ENCODE measurements at regions not wholly inside any gene's neighbourhood (a gene's known extent, or its start where the extent isn't known, plus 50 kb on each side); places are given as distances from the start of the nearest gene placed in this dataset.

DNA sequence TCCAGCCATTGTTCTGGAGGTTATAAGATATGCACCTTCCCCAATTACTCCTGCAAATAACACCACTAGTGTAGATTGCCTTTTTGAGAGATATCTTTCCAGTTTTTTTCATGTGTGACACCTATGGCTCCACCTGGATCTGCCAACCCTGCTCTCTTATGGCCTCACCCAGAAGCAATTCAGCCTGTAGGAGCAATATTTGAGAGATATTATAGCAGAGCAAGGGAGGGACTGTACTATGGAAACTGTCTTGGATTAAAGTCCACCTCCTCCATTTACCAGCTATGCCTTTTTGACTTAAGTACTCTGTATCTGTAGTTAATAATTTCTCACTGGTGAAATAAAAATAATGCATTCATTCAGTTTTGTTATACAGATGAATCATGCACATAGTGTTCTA, 803.5 kb downstream of the NLGN4X start:
- dilution Hi-C loops (cut with MboI; ENCODE audit: extremely low pct_ligation_motif_present, low sequenced_read_pairs): no loop called here
- H3K27me3 ChIP-seq (ENCODE audit: control insufficient read depth, extremely low read depth, insufficient read depth, low read length): no peaks in the 10 kb centered on the region
- no peaks in the 10 kb centered on the region for H3K36me3 ChIP-seq (ENCODE audit: control insufficient read depth in 2 of 2, extremely low read depth in 1 of 2, insufficient read depth in 2 of 2, low read length in 2 of 2)
- FAIRE-seq (no peak), DNase-seq (ENCODE audit: low read depth, low spot score) (no peak)
- TF ChIP-seq, protein P1, sequence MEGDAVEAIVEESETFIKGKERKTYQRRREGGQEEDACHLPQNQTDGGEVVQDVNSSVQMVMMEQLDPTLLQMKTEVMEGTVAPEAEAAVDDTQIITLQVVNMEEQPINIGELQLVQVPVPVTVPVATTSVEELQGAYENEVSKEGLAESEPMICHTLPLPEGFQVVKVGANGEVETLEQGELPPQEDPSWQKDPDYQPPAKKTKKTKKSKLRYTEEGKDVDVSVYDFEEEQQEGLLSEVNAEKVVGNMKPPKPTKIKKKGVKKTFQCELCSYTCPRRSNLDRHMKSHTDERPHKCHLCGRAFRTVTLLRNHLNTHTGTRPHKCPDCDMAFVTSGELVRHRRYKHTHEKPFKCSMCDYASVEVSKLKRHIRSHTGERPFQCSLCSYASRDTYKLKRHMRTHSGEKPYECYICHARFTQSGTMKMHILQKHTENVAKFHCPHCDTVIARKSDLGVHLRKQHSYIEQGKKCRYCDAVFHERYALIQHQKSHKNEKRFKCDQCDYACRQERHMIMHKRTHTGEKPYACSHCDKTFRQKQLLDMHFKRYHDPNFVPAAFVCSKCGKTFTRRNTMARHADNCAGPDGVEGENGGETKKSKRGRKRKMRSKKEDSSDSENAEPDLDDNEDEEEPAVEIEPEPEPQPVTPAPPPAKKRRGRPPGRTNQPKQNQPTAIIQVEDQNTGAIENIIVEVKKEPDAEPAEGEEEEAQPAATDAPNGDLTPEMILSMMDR (optimal IDR thresholded peaks at IDR 0.05 in 1 of 3, IDR thresholded peaks at IDR 0.05 in 1 of 3, conservative IDR thresholded peaks at IDR 0.05 in 1 of 3; ENCODE audit: extremely low read depth in 1 of 3, insufficient read depth in 2 of 3, low read length in 3 of 3): no peak
- no peak for TF ChIP-seq EZH2 (IDR thresholded peaks at IDR 0.05; ENCODE audit: low read length)
- no peak overlapping the region for H2AFZ ChIP-seq (ENCODE audit: control insufficient read depth, low read length)
- no peaks in the 10 kb centered on the region for H4K20me1 ChIP-seq (ENCODE audit: control insufficient read depth, extremely low read depth, insufficient read depth, low read length)
- no peaks in the 10 kb centered on the region for H3K4me1 ChIP-seq (ENCODE audit: control insufficient read depth, extremely low read depth, insufficient read depth, low read length)
- no peak overlapping the region for H3K9ac ChIP-seq (ENCODE audit: control insufficient read depth, extremely low read depth, insufficient read depth, low read length)
- no peak overlapping the region for H3K27ac ChIP-seq (ENCODE audit: control insufficient read depth, insufficient read depth, low read length)
- H3K4me3 ChIP-seq (ENCODE audit: control insufficient read depth in 2 of 3, extremely low read depth in 1 of 3, insufficient read depth in 2 of 3, low read depth in 1 of 3, low read length in 3 of 3): no peak overlapping the region
- H3K4me2 ChIP-seq (ENCODE audit: control insufficient read depth, extremely low read depth, insufficient read depth, low read depth, low read length): no peak overlapping the region
- H3K79me2 ChIP-seq (ENCODE audit: control insufficient read depth, insufficient read depth, low read length): no peaks in the 10 kb centered on the region
- H3K9me3 ChIP-seq (ENCODE audit: control insufficient read depth, low read depth, low read length): peaks cover 4% of the 10 kb centered on the region
- no peaks in the 10 kb centered on the region for H3K9me1 ChIP-seq (ENCODE audit: control insufficient read depth, extremely low read depth, insufficient read depth, low read length)

DNA sequence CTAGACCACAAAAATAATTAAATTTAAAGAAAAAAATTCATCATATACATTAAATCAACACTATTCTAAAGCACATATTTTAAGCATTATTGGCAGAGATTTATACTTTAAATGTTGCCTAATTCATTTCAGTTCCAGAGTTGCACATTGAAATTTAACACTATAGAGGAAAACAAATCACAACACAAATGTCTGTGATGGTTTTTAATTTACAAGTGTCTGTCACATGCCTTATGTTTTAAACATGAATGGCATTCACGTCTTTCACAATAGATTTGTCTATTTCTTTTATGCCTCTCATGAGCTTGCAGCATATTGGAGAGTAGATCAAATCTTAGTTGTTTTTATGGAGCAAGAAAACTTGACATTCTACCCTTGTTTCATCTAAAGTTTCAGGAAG, 811.3 kb downstream of the NLGN4X start:
- Histone ChIP-seq H3K4me2 (ENCODE audit: control insufficient read depth, extremely low read depth, insufficient read depth, low read depth, low read length) (no peak overlapping the region), H3K36me3 (ENCODE audit: control insufficient read depth in 2 of 2, extremely low read depth in 1 of 2, insufficient read depth in 2 of 2, low read length in 2 of 2) (no peaks in the 10 kb centered on the region), H3K27me3 (ENCODE audit: control insufficient read depth, extremely low read depth, insufficient read depth, low read length) (no peaks in the 10 kb centered on the region), H3K79me2 (ENCODE audit: control insufficient read depth, insufficient read depth, low read length) (no peaks in the 10 kb centered on the region), H3K4me1 (ENCODE audit: control insufficient read depth, extremely low read depth, insufficient read depth, low read length) (no peaks in the 10 kb centered on the region), H4K20me1 (ENCODE audit: control insufficient read depth, extremely low read depth, insufficient read depth, low read length) (no peaks in the 10 kb centered on the region), H3K9me1 (ENCODE audit: control insufficient read depth, extremely low read depth, insufficient read depth, low read length) (no peaks in the 10 kb centered on the region), H3K4me3 (ENCODE audit: control insufficient read depth in 2 of 3, extremely low read depth in 1 of 3, insufficient read depth in 2 of 3, low read depth in 1 of 3, low read length in 3 of 3) (no peak overlapping the region), H3K27ac (ENCODE audit: control insufficient read depth, insufficient read depth, low read length) (no peak overlapping the region), H3K9ac (ENCODE audit: control insufficient read depth, extremely low read depth, insufficient read depth, low read length) (no peak overlapping the region), H3K9me3 (ENCODE audit: control insufficient read depth, low read depth, low read length) (peaks cover 3% of the 10 kb centered on the region), H2AFZ (ENCODE audit: control insufficient read depth, low read length) (no peak overlapping the region)
- FAIRE-seq (no peak), DNase-seq (ENCODE audit: low read depth, low spot score) (no peak)
- TF ChIP-seq, protein P1 (optimal IDR thresholded peaks at IDR 0.05 in 1 of 3, IDR thresholded peaks at IDR 0.05 in 1 of 3, conservative IDR thresholded peaks at IDR 0.05 in 1 of 3; ENCODE audit: extremely low read depth in 1 of 3, insufficient read depth in 2 of 3, low read length in 3 of 3): no peak
- no peak for TF ChIP-seq EZH2 (IDR thresholded peaks at IDR 0.05; ENCODE audit: low read length)
- dilution Hi-C loops (cut with MboI; ENCODE audit: extremely low pct_ligation_motif_present, low sequenced_read_pairs): no loop called here
